DND-41 (cell line): ENCODE measurements at regions not wholly inside any gene's neighbourhood (a gene's known extent, or its start where the extent isn't known, plus 50 kb on each side); places are given as distances from the start of the nearest gene placed in this dataset.

Source experiments
- EZH2 ChIP-seq: IDR thresholded peaks from 3 replicates; pipeline ENCODE4 v1.6.1; 2012; ENCODE audit warnings: borderline replicate concordance, low read depth, mild to moderate bottlenecking, moderate library complexity, low read length, inconsistent platforms; ENCODE audit not compliant: severe bottlenecking
- TF ChIP-seq, protein P1 (sequence below): IDR thresholded peaks from 2 replicates; pipeline ENCODE4 v1.5.1; 2012; ENCODE audit warnings: borderline replicate concordance, low read length, moderate library complexity, mild to moderate bottlenecking; ENCODE audit not compliant: poor library complexity, severe bottlenecking; ENCODE audit errors: extremely low read depth

GRCh38 chr1:232176222-232176621 lies 453.7 kb downstream of the SIPA1L2 start:
- TF ChIP-seq, protein P1, sequence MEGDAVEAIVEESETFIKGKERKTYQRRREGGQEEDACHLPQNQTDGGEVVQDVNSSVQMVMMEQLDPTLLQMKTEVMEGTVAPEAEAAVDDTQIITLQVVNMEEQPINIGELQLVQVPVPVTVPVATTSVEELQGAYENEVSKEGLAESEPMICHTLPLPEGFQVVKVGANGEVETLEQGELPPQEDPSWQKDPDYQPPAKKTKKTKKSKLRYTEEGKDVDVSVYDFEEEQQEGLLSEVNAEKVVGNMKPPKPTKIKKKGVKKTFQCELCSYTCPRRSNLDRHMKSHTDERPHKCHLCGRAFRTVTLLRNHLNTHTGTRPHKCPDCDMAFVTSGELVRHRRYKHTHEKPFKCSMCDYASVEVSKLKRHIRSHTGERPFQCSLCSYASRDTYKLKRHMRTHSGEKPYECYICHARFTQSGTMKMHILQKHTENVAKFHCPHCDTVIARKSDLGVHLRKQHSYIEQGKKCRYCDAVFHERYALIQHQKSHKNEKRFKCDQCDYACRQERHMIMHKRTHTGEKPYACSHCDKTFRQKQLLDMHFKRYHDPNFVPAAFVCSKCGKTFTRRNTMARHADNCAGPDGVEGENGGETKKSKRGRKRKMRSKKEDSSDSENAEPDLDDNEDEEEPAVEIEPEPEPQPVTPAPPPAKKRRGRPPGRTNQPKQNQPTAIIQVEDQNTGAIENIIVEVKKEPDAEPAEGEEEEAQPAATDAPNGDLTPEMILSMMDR, result no peak
- no peak for TF ChIP-seq EZH2
